HUES6 (cell line): ENCODE measurements at regions not wholly inside any gene's neighbourhood (a gene's known extent, or its start where the extent isn't known, plus 50 kb on each side); places are given as distances from the start of the nearest gene placed in this dataset.

Experiments
- H3K27ac ChIP-seq: 2 replicates; pipeline ENCODE4 v1.7.0; 2013; ENCODE audit warnings: low read depth, mild to moderate bottlenecking, low read length, inconsistent platforms
- H3K27me3 ChIP-seq: 2 replicates; pipeline ENCODE4 v1.6.1; 2013; ENCODE audit warnings: low read length; ENCODE audit not compliant: control insufficient read depth, insufficient read depth
- H3K36me3 ChIP-seq: 2 replicates; pipeline ENCODE4 v1.6.1; 2013; ENCODE audit warnings: low read length; ENCODE audit not compliant: control insufficient read depth, insufficient read depth
- H3K4me1 ChIP-seq: 2 replicates; pipeline ENCODE4 v1.6.1; 2013; ENCODE audit warnings: low read length; ENCODE audit not compliant: control insufficient read depth, insufficient read depth
- H3K4me3 ChIP-seq: 2 replicates; pipeline ENCODE4 v1.5.1; 2013; ENCODE audit warnings: low read depth, low read length
- H3K9ac ChIP-seq: one replicate; pipeline ENCODE4 v1.6.1; 2013; ENCODE audit warnings: mild to moderate bottlenecking, low read length
- H3K9me3 ChIP-seq: 2 replicates; pipeline ENCODE4 v1.6.1; 2013; ENCODE audit warnings: low read depth, low read length; ENCODE audit not compliant: control insufficient read depth, insufficient read depth

- H3K9ac ChIP-seq: no peak overlapping the region
- no peaks in the 10 kb centered on the region for H3K4me1 ChIP-seq
- H3K4me3 ChIP-seq: no peak overlapping the region
- H3K27ac ChIP-seq: no peak overlapping the region
- no peaks in the 10 kb centered on the region for H3K36me3 ChIP-seq
- H3K9me3 ChIP-seq: 0 out of 2 replicates have a peak, but pooled peaks cover 3% of the 10 kb centered on the region
- H3K27me3 ChIP-seq: no peaks in the 10 kb centered on the region
Measured at GRCh38 chr11:19604679-19605375, 107.8 kb upstream of the NAV2 start.

- no peak overlapping the region for H3K9ac ChIP-seq
- no peaks in the 10 kb centered on the region for H3K36me3 ChIP-seq
- 0 out of 2 replicates have a peak, but pooled peaks cover 3% of the 10 kb centered on the region for H3K9me3 ChIP-seq
- no peak overlapping the region for H3K4me3 ChIP-seq
- H3K27ac ChIP-seq: no peak overlapping the region
- no peaks in the 10 kb centered on the region for H3K27me3 ChIP-seq
- H3K4me1 ChIP-seq: no peaks in the 10 kb centered on the region
Measured at GRCh38 chr11:19603771-19604170, 108.9 kb upstream of the NAV2 start.

- H3K27ac ChIP-seq: no peak overlapping the region
- H3K4me1 ChIP-seq: peaks cover 5% of the 10 kb centered on the region
- no peak overlapping the region for H3K9ac ChIP-seq
- 0 out of 2 replicates have a peak, but pooled peaks cover 3% of the 10 kb centered on the region for H3K9me3 ChIP-seq
- H3K4me3 ChIP-seq: no peak overlapping the region
- H3K36me3 ChIP-seq: no peaks in the 10 kb centered on the region
- H3K27me3 ChIP-seq: no peaks in the 10 kb centered on the region
Measured at GRCh38 chr11:19602891-19603290, 109.7 kb upstream of the NAV2 start.

DNA sequence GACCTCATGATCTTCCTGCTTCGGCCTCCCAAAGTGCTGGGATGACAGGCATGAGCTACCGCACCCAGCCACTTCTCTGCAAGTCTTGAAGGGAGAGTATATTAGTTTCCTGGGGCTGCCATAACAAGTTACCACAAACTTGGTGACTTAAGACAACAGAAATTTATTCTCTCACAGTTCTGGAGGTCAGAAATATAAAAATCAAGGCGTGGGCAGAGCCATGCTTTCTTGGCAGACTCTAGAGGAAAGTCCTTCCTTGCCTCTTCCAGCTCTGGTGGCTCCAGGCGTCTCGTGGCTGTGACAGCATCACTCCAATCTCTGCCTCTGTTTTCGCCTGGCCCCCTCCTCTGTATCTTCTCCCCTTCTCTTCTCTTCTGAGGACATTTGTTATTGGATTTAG, 110.2 kb upstream of the NAV2 start:
- Histone ChIP-seq H3K9me3 (0 out of 2 replicates have a peak, but pooled peaks cover 3% of the 10 kb centered on the region), H3K27ac (no peak overlapping the region), H3K36me3 (no peaks in the 10 kb centered on the region), H3K9ac (no peak overlapping the region), H3K27me3 (no peaks in the 10 kb centered on the region), H3K4me3 (no peak overlapping the region), H3K4me1 (peaks cover 10% of the 10 kb centered on the region)

DNA sequence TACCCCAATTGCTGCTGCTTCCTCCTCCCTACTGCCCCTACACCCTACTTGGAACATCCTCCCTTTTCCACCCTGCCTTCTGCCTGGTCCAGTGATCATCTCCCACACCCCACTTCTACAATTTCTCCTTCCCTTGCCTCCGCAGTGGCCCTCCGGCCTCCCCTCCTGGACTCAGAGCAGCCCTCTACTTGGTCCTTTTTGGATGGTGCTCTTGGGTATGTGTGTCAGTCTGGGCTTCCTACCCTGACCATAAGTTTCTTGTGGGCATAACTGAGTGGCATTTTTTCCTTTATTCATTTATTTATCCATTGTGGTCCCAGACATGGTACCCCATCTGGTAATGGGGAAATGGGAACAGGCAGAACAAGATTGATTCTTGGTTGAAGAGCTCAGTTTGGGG, 111.4 kb upstream of the NAV2 start:
- H3K9me3 ChIP-seq: 0 out of 2 replicates have a peak, but pooled peaks cover 3% of the 10 kb centered on the region
- no peak overlapping the region for H3K4me3 ChIP-seq
- H3K27me3 ChIP-seq: no peaks in the 10 kb centered on the region

DNA sequence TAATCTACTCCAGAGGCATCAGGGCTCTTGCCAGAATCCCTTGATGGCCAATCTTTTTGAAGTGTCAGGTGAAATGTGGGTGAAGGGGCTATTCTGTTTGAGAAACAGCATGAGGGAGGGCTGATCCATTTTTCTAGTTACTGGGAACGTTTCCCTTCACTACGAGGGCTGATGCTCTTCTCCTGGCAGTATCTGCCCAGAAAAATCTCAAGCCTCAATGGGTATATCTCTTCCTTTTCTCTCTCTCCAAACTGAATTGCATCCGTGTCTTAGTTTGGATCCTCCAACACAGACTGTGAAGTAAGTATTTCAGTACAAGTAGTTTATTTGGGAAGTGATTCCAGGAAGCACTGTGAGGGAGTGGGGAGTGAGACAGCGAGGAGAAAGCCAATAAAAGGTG, 113.0 kb upstream of the NAV2 start:
- Histone ChIP-seq H3K9ac (no peak overlapping the region), H3K36me3 (no peaks in the 10 kb centered on the region), H3K4me1 (peaks cover 10% of the 10 kb centered on the region), H3K4me3 (no peak overlapping the region), H3K27ac (no peak overlapping the region), H3K27me3 (no peaks in the 10 kb centered on the region), H3K9me3 (0 out of 2 replicates have a peak, but pooled peaks cover 3% of the 10 kb centered on the region)

More for the DNA sequence above, 111.4 kb upstream of the NAV2 start:
- H3K9ac ChIP-seq: no peak overlapping the region
- H3K4me1 ChIP-seq: peaks cover 10% of the 10 kb centered on the region
- no peaks in the 10 kb centered on the region for H3K36me3 ChIP-seq
- H3K27ac ChIP-seq: no peak overlapping the region

GRCh38 chr11:19598876-19599486, 113.7 kb upstream of the NAV2 start:
- Histone ChIP-seq H3K36me3 (no peaks in the 10 kb centered on the region), H3K27me3 (no peaks in the 10 kb centered on the region), H3K9ac (no peak overlapping the region), H3K9me3 (no peaks in the 10 kb centered on the region), H3K4me1 (peaks cover 10% of the 10 kb centered on the region), H3K4me3 (no peak overlapping the region), H3K27ac (no peak overlapping the region)

DNA sequence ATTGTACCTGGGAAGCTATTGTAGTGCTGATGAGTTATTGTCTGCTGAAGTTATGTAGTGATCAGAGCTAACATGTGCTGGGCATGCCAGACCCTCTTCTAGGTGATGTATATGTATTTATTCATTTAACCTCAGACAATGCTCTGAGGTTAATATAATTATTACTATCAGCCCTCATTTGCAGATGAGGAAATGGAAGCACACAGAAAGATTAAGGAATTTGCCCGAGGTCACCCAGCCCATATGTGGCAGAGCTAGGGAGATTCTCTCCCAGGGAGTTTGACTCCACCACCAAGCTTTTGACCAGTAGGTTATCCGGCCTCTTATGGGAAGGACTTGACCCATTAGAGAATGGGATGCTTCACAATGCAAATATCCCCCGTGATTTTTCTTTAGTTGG, 114.2 kb upstream of the NAV2 start:
- Histone ChIP-seq H3K27ac (no peak overlapping the region), H3K9ac (no peak overlapping the region), H3K36me3 (no peaks in the 10 kb centered on the region), H3K9me3 (no peaks in the 10 kb centered on the region), H3K4me3 (no peak overlapping the region), H3K4me1 (peaks cover 10% of the 10 kb centered on the region), H3K27me3 (no peaks in the 10 kb centered on the region)

GRCh38 chr11:19597876-19598275, 114.8 kb upstream of the NAV2 start:
- Histone ChIP-seq H3K9me3 (no peaks in the 10 kb centered on the region), H3K27ac (no peak overlapping the region), H3K9ac (no peak overlapping the region), H3K36me3 (no peaks in the 10 kb centered on the region), H3K4me1 (peaks cover 10% of the 10 kb centered on the region), H3K27me3 (no peaks in the 10 kb centered on the region), H3K4me3 (no peak overlapping the region)

DNA sequence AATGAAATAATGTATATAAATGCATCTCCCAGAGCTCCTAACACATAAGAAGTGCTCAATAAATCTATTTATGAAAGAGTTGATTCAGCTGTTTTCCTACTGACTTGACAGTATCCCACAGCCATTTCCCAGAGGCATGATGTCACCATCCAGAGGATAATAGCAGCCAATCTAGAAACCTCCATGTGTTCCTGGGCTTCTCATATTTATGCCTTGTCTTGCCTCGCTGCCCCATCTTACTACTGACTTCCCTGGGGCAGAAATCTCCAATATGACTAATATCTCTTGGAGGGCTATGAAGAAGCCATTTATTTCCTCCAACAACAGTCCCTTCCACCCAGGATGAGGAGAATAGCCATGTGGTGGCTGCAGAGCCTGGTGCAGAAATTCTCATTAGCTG, 115.4 kb upstream of the NAV2 start:
- Histone ChIP-seq H3K4me3 (no peak overlapping the region), H3K27ac (no peak overlapping the region), H3K36me3 (no peaks in the 10 kb centered on the region), H3K9ac (no peak overlapping the region), H3K4me1 (peaks cover 10% of the 10 kb centered on the region), H3K27me3 (no peaks in the 10 kb centered on the region), H3K9me3 (no peaks in the 10 kb centered on the region)

- no peak overlapping the region for H3K9ac ChIP-seq
- H3K4me1 ChIP-seq: peaks cover 10% of the 10 kb centered on the region
- H3K36me3 ChIP-seq: no peaks in the 10 kb centered on the region
- H3K4me3 ChIP-seq: no peak overlapping the region
- no peaks in the 10 kb centered on the region for H3K27me3 ChIP-seq
- H3K27ac ChIP-seq: no peak overlapping the region
- H3K9me3 ChIP-seq: no peaks in the 10 kb centered on the region
Measured at GRCh38 chr11:19595840-19596751, 116.5 kb upstream of the NAV2 start.
